ENCODE measurements at regions not wholly inside any gene's neighbourhood (a gene's known extent, or its start where the extent isn't known, plus 50 kb on each side); places are given as distances from the start of the nearest gene placed in this dataset.

GRCh38 chr1:193574913-193575312 is 388.5 kb upstream of the B3GALT2 start:
- TF ChIP-seq POLR2A (IDR thresholded peaks at IDR 0.05) (no peak), CTCF (IDR thresholded peaks at IDR 0.05) (no peak)

Data from heart left ventricle (tissue), 13 donors.